ENCODE measurements at regions not wholly inside any gene's neighbourhood (a gene's known extent, or its start where the extent isn't known, plus 50 kb on each side); places are given as distances from the start of the nearest gene placed in this dataset.

GRCh38 chr2:225894236-225894980 lies 494.9 kb downstream of the NYAP2 start (continued):
- no peak for TF ChIP-seq ZSCAN12 (CRISPR knock-in tag; IDR thresholded peaks at IDR 0.05)
- TF ChIP-seq ZFX (CRISPR knock-in tag; IDR thresholded peaks at IDR 0.05; ENCODE audit: low read depth), result no peak
- no peak for TF ChIP-seq TARDBP (CRISPR knock-in tag; IDR thresholded peaks at IDR 0.05)
- peak in 1 of 2 experiments; percentile 57; a peak in 1 of 4 replicates for TF ChIP-seq EP300 (IDR thresholded peaks at IDR 0.05; ENCODE audit: low read depth in 2 of 2, low read length in 2 of 2)
- TF ChIP-seq EP300 (CRISPR knock-in tag; IDR thresholded peaks at IDR 0.05; ENCODE audit: borderline replicate concordance), result no peak
- no peak for TF ChIP-seq KLF16 (CRISPR knock-in tag; IDR thresholded peaks at IDR 0.05)
- TF ChIP-seq KMT2B (CRISPR knock-in tag; IDR thresholded peaks at IDR 0.05), result no peak
- no peak for TF ChIP-seq NCOA1 (CRISPR knock-in tag; IDR thresholded peaks at IDR 0.05)
- no peak for TF ChIP-seq ZNF614 (CRISPR knock-in tag; IDR thresholded peaks at IDR 0.05; ENCODE audit: borderline replicate concordance)
- no peak for TF ChIP-seq GRHL1 (CRISPR knock-in tag; conservative IDR thresholded peaks at IDR 0.05)
- TF ChIP-seq NFE2L2 (IDR thresholded peaks at IDR 0.05; ENCODE audit: low read length), result no peak
- 0 out of 2 replicates have a peak, but pooled peaks have one; percentile 48 for TF ChIP-seq NCOA2 (CRISPR knock-in tag; IDR thresholded peaks at IDR 0.05)
- TF ChIP-seq JUN (CRISPR knock-in tag; IDR thresholded peaks at IDR 0.05), result 0 out of 2 replicates have a peak, but pooled peaks have one; percentile 67
- TF ChIP-seq ZNF34 (CRISPR knock-in tag; IDR thresholded peaks at IDR 0.05; ENCODE audit: borderline replicate concordance), result no peak
- no peak for TF ChIP-seq NRL (CRISPR knock-in tag; IDR thresholded peaks at IDR 0.05; ENCODE audit: borderline replicate concordance)
- peak in 1 of 2 experiments; percentile 86; a peak in 2 of 4 replicates for TF ChIP-seq NR2F1 (CRISPR knock-in tag; IDR thresholded peaks at IDR 0.05)
- no peak for TF ChIP-seq MLLT10 (CRISPR knock-in tag; IDR thresholded peaks at IDR 0.05)
- TF ChIP-seq NR2F2 (IDR thresholded peaks at IDR 0.05; ENCODE audit: borderline replicate concordance, low read depth), result no peak; the same call in 1 of the 2 replicates
- TF ChIP-seq ZNF333 (CRISPR knock-in tag; IDR thresholded peaks at IDR 0.05; ENCODE audit: borderline replicate concordance), result no peak
- no peak for TF ChIP-seq SIX4 (CRISPR knock-in tag; IDR thresholded peaks at IDR 0.05)
- no peak for TF ChIP-seq MEIS2 (CRISPR knock-in tag; IDR thresholded peaks at IDR 0.05)
- TF ChIP-seq ZNF44 (CRISPR knock-in tag; IDR thresholded peaks at IDR 0.05), result no peak
- TF ChIP-seq ISX (CRISPR knock-in tag; conservative IDR thresholded peaks at IDR 0.05), result no peak
- no peak for TF ChIP-seq ZSCAN30 (CRISPR knock-in tag; IDR thresholded peaks at IDR 0.05)
